PFSK-1 (cell line): ENCODE measurements at regions not wholly inside any gene's neighbourhood (a gene's known extent, or its start where the extent isn't known, plus 50 kb on each side); places are given as distances from the start of the nearest gene placed in this dataset.

Experiments
- FOXP2 ChIP-seq: optimal IDR thresholded peaks from 2 replicates; pipeline ENCODE3; 2011; ENCODE audit warnings: borderline replicate concordance, control low read depth, inconsistent platforms; ENCODE audit not compliant: insufficient read depth; ENCODE audit errors: extremely low read length, extremely low read depth
- POLR2AphosphoS5 ChIP-seq: IDR thresholded peaks from 2 replicates; pipeline ENCODE4 v1.6.1; 2012; ENCODE audit warnings: low read depth, mild to moderate bottlenecking, control low read depth, low read length, moderate library complexity
- SIN3A ChIP-seq: IDR thresholded peaks from 2 replicates; pipeline ENCODE4 v1.6.1; 2012; ENCODE audit warnings: mild to moderate bottlenecking, low read length, moderate library complexity, borderline replicate concordance; ENCODE audit not compliant: insufficient read depth
- TAF1 ChIP-seq: IDR thresholded peaks from 2 replicates; pipeline ENCODE4 v1.6.1; 2012; ENCODE audit warnings: low read length, control low read depth, borderline replicate concordance; ENCODE audit not compliant: insufficient read depth
- TF ChIP-seq, protein P1 (sequence below), 2 experiments: IDR thresholded peaks; 2 replicates each; pipeline versions ENCODE4 v1.6.1 to v1.8.0; 2011 to 2012; ENCODE audit warnings: low read depth in 2 of 2, low read length in 2 of 2, control low read depth in 1 of 2, inconsistent platforms in 1 of 2, mild to moderate bottlenecking in 1 of 2, moderate library complexity in 1 of 2; ENCODE audit not compliant: insufficient read depth in 1 of 2

- TF ChIP-seq POLR2AphosphoS5 (no peak), SIN3A (no peak), FOXP2 (no peak), TAF1 (no peak)
- TF ChIP-seq, protein P1, sequence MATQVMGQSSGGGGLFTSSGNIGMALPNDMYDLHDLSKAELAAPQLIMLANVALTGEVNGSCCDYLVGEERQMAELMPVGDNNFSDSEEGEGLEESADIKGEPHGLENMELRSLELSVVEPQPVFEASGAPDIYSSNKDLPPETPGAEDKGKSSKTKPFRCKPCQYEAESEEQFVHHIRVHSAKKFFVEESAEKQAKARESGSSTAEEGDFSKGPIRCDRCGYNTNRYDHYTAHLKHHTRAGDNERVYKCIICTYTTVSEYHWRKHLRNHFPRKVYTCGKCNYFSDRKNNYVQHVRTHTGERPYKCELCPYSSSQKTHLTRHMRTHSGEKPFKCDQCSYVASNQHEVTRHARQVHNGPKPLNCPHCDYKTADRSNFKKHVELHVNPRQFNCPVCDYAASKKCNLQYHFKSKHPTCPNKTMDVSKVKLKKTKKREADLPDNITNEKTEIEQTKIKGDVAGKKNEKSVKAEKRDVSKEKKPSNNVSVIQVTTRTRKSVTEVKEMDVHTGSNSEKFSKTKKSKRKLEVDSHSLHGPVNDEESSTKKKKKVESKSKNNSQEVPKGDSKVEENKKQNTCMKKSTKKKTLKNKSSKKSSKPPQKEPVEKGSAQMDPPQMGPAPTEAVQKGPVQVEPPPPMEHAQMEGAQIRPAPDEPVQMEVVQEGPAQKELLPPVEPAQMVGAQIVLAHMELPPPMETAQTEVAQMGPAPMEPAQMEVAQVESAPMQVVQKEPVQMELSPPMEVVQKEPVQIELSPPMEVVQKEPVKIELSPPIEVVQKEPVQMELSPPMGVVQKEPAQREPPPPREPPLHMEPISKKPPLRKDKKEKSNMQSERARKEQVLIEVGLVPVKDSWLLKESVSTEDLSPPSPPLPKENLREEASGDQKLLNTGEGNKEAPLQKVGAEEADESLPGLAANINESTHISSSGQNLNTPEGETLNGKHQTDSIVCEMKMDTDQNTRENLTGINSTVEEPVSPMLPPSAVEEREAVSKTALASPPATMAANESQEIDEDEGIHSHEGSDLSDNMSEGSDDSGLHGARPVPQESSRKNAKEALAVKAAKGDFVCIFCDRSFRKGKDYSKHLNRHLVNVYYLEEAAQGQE (IDR thresholded peaks at IDR 0.05; ENCODE audit: insufficient read depth in 1 of 2, low read depth in 2 of 2, low read length in 2 of 2) = no peak
Observed at GRCh38 chr1:55604749-55605148, 389.6 kb upstream of the USP24 start.

DNA sequence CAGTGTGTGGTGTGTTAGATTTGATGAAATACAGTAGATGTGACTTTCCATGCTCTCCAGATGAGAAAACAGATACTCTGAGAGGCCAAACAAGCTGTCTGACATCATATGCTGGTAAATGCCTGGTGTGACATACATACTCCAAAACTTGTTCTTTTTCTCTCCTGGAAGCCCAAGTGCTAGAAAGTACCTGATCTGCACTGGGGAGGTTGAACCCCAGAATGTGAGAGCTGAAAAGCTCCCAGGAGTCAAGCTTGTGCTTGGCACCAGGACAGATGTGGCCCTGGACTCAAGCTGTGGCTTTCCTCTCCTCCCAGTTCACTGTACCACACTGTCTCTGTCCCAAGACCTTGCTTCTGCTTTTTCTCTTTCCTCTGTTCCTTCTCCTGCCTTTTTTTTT is 389.0 kb upstream of the USP24 start:
- no peak for TF ChIP-seq TAF1
- TF ChIP-seq POLR2AphosphoS5 = no peak

- TF ChIP-seq FOXP2 (no peak), SIN3A (no peak), POLR2AphosphoS5 (no peak), TAF1 (no peak)
- TF ChIP-seq, protein P1 (IDR thresholded peaks at IDR 0.05; ENCODE audit: insufficient read depth in 1 of 2, low read depth in 2 of 2, low read length in 2 of 2) = no peak
Observed at GRCh38 chr1:55600242-55600641, 385.1 kb upstream of the USP24 start.

GRCh38 chr1:55597910-55598309 is 382.7 kb upstream of the USP24 start:
- TF ChIP-seq POLR2AphosphoS5 (no peak), TAF1 (no peak), SIN3A (no peak), FOXP2 (no peak)
- TF ChIP-seq, protein P1 (IDR thresholded peaks at IDR 0.05; ENCODE audit: insufficient read depth in 1 of 2, low read depth in 2 of 2, low read length in 2 of 2) = no peak

- TF ChIP-seq TAF1 (no peak), FOXP2 (no peak), POLR2AphosphoS5 (no peak), SIN3A (no peak)
- TF ChIP-seq, protein P1 (IDR thresholded peaks at IDR 0.05; ENCODE audit: insufficient read depth in 1 of 2, low read depth in 2 of 2, low read length in 2 of 2) = no peak
Observed at GRCh38 chr1:55594701-55595100, 379.5 kb upstream of the USP24 start.

DNA sequence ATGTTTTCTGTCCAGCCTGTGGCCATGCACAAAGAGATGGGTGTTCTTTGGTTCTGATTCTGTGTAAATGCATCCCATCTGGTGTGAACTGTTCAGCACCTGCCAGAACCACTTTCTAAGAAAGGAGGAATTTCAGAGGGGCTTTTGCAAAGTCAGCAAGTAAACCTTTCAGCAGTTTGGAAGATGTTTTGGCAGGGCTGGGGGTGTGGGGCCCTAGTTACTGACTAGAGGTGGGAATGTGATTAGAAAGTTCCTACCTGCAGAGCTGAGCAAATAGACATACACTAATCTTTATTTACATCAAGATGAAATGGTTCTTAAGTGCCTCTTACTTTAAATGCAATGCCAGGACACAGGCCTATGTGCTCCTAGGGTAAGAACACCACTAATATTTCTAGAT is 378.1 kb upstream of the USP24 start:
- TF ChIP-seq SIN3A (no peak), TAF1 (no peak), POLR2AphosphoS5 (no peak)
